ENCODE measurements at regions not wholly inside any gene's neighbourhood (a gene's known extent, or its start where the extent isn't known, plus 50 kb on each side); places are given as distances from the start of the nearest gene placed in this dataset.

GRCh38 chr9:108664309-108665255, 191.2 kb downstream of the ACTL7B start:
- Histone ChIP-seq H3K27me3 (ENCODE audit: insufficient read depth, low read length, poor library complexity, severe bottlenecking) (no peaks in the 10 kb centered on the region), H3K9me2 (replicated peaks; ENCODE audit: low read depth, low read length) (no peaks in the 10 kb centered on the region), H3F3A (ENCODE audit: low read depth) (no peaks in the 10 kb centered on the region), H3K4me2 (ENCODE audit: low read depth, low read length, poor library complexity, severe bottlenecking) (no peak overlapping the region), H2AFZ (ENCODE audit: low read length) (no peak overlapping the region), H3K9me3 (ENCODE audit: insufficient read depth, low read depth, low read length) (peaks cover 11% of the 10 kb centered on the region; the same call in 1 of the 2 replicates), H3K4me1 (ENCODE audit: insufficient read depth, low read length, poor library complexity, severe bottlenecking) (no peaks in the 10 kb centered on the region), H3K79me2 (ENCODE audit: insufficient read depth, low read length) (no peaks in the 10 kb centered on the region), H3K36me3 (ENCODE audit: insufficient read depth, low read length) (no peaks in the 10 kb centered on the region), H4K20me1 (ENCODE audit: insufficient read depth, low read length, poor library complexity, severe bottlenecking) (no peaks in the 10 kb centered on the region), H3K4me3 (ENCODE audit: low read length, poor library complexity, severe bottlenecking) (no peak overlapping the region), H3K9ac (ENCODE audit: low read depth, low read length, poor library complexity, severe bottlenecking) (no peak overlapping the region)
- TF ChIP-seq CTCF (conservative IDR thresholded peaks at IDR 0.05; ENCODE audit: low read length) (no peak), EZH2phosphoT487 (IDR thresholded peaks at IDR 0.05; ENCODE audit: borderline replicate concordance) (no peak)

- no peak overlapping the region for H3K4me2 ChIP-seq (ENCODE audit: low read depth, low read length, poor library complexity, severe bottlenecking)
- no peaks in the 10 kb centered on the region for H3K27me3 ChIP-seq (ENCODE audit: insufficient read depth, low read length, poor library complexity, severe bottlenecking)
- no peaks in the 10 kb centered on the region for H3K36me3 ChIP-seq (ENCODE audit: insufficient read depth, low read length)
- H2AFZ ChIP-seq (ENCODE audit: low read length) = no peak overlapping the region
- H3K4me3 ChIP-seq (ENCODE audit: low read length, poor library complexity, severe bottlenecking) = no peak overlapping the region
- no peaks in the 10 kb centered on the region for H3K79me2 ChIP-seq (ENCODE audit: insufficient read depth, low read length)
- H3K4me1 ChIP-seq (ENCODE audit: insufficient read depth, low read length, poor library complexity, severe bottlenecking) = no peaks in the 10 kb centered on the region
- H3K9me3 ChIP-seq (ENCODE audit: insufficient read depth, low read depth, low read length) = peaks cover 11% of the 10 kb centered on the region; the same call in 1 of the 2 replicates
- H3F3A ChIP-seq (ENCODE audit: low read depth) = no peaks in the 10 kb centered on the region
- no peak overlapping the region for H3K9ac ChIP-seq (ENCODE audit: low read depth, low read length, poor library complexity, severe bottlenecking)
- H3K9me2 ChIP-seq (replicated peaks; ENCODE audit: low read depth, low read length) = no peaks in the 10 kb centered on the region
- no peaks in the 10 kb centered on the region for H4K20me1 ChIP-seq (ENCODE audit: insufficient read depth, low read length, poor library complexity, severe bottlenecking)
- no peak for TF ChIP-seq EZH2phosphoT487 (IDR thresholded peaks at IDR 0.05; ENCODE audit: borderline replicate concordance)
- no peak for TF ChIP-seq CTCF (conservative IDR thresholded peaks at IDR 0.05; ENCODE audit: low read length)
Measured at GRCh38 chr9:108663422-108663821, 192.4 kb downstream of the ACTL7B start.

GRCh38 chr9:108662956-108663355, 192.8 kb downstream of the ACTL7B start:
- H3F3A ChIP-seq (ENCODE audit: low read depth) = no peaks in the 10 kb centered on the region
- no peaks in the 10 kb centered on the region for H3K79me2 ChIP-seq (ENCODE audit: insufficient read depth, low read length)
- no peaks in the 10 kb centered on the region for H3K27me3 ChIP-seq (ENCODE audit: insufficient read depth, low read length, poor library complexity, severe bottlenecking)
- H3K9me3 ChIP-seq (ENCODE audit: insufficient read depth, low read depth, low read length) = peaks cover 11% of the 10 kb centered on the region; the same call in 1 of the 2 replicates
- H3K36me3 ChIP-seq (ENCODE audit: insufficient read depth, low read length) = no peaks in the 10 kb centered on the region
- H3K4me3 ChIP-seq (ENCODE audit: low read length, poor library complexity, severe bottlenecking) = no peak overlapping the region
- no peak overlapping the region for H2AFZ ChIP-seq (ENCODE audit: low read length)
- H3K4me1 ChIP-seq (ENCODE audit: insufficient read depth, low read length, poor library complexity, severe bottlenecking) = no peaks in the 10 kb centered on the region
- H3K9me2 ChIP-seq (replicated peaks; ENCODE audit: low read depth, low read length) = no peaks in the 10 kb centered on the region
- TF ChIP-seq CTCF (conservative IDR thresholded peaks at IDR 0.05; ENCODE audit: low read length) = no peak
- no peak for TF ChIP-seq EZH2phosphoT487 (IDR thresholded peaks at IDR 0.05; ENCODE audit: borderline replicate concordance)
- no peaks in the 10 kb centered on the region for H4K20me1 ChIP-seq (ENCODE audit: insufficient read depth, low read length, poor library complexity, severe bottlenecking)
- no peak overlapping the region for H3K4me2 ChIP-seq (ENCODE audit: low read depth, low read length, poor library complexity, severe bottlenecking)
- no peak overlapping the region for H3K9ac ChIP-seq (ENCODE audit: low read depth, low read length, poor library complexity, severe bottlenecking)

Data from Loucy (cell line).